HG02763 (cell line): ENCODE measurements at regions not wholly inside any gene's neighbourhood (a gene's known extent, or its start where the extent isn't known, plus 50 kb on each side); places are given as distances from the start of the nearest gene placed in this dataset.
"Not testable (repeated sequence)": the region's sequence is repeated elsewhere in the genome, so short reads cannot be mapped to it uniquely, and the experiment has no call there.

Source experiments
- ATAC-seq: cut with Tn5 transposase; IDR thresholded peaks from one replicate; pipeline ENCODE4 v1.9.1; 2021; ENCODE audit warnings: mild to moderate bottlenecking, moderate library complexity; ENCODE audit not compliant: unreplicated experiment

- ATAC-seq, result not testable (repeated sequence)
Observed at GRCh38 chr22:49698616-49699015, 129.1 kb downstream of the BRD1 start.

GRCh38 chr22:49697047-49697446 lies 130.6 kb downstream of the BRD1 start:
- no peak for ATAC-seq

- no peak for ATAC-seq
Observed at GRCh38 chr22:49694462-49695260, 133.0 kb downstream of the BRD1 start.

- ATAC-seq, result no peak
Observed at GRCh38 chr22:49693848-49694247, 133.8 kb downstream of the BRD1 start.

- no peak for ATAC-seq
Observed at GRCh38 chr22:49693416-49693815, 134.3 kb downstream of the BRD1 start.

GRCh38 chr22:49692499-49693225 lies 135.0 kb downstream of the BRD1 start:
- ATAC-seq, result no peak

- no peak for ATAC-seq
Observed at GRCh38 chr22:49691256-49691655, 136.4 kb downstream of the BRD1 start.

GRCh38 chr22:49690454-49690853 lies 137.2 kb downstream of the BRD1 start:
- ATAC-seq, result no peak

GRCh38 chr22:49689858-49690257 lies 137.8 kb downstream of the BRD1 start:
- no peak for ATAC-seq

- ATAC-seq, result no peak
Observed at GRCh38 chr22:49689255-49689770, 138.4 kb downstream of the BRD1 start.

GRCh38 chr22:49688516-49689254 lies 139.0 kb downstream of the BRD1 start:
- no peak for ATAC-seq

- no peak for ATAC-seq
Observed at GRCh38 chr22:49687786-49688515, 139.7 kb downstream of the BRD1 start.

- no peak for ATAC-seq
Observed at GRCh38 chr22:49687333-49687732, 140.3 kb downstream of the BRD1 start.

- no peak for ATAC-seq
Observed at GRCh38 chr22:49686495-49687219, 141.0 kb downstream of the BRD1 start.

GRCh38 chr22:49685686-49686085 lies 142.0 kb downstream of the BRD1 start:
- ATAC-seq, result no peak

GRCh38 chr22:49685116-49685515 lies 142.6 kb downstream of the BRD1 start:
- ATAC-seq, result no peak

- no peak for ATAC-seq
Observed at GRCh38 chr22:49683032-49683431, 144.6 kb downstream of the BRD1 start.

- not testable (repeated sequence) for ATAC-seq
Observed at GRCh38 chr22:49680819-49681218, 146.9 kb downstream of the BRD1 start.

- ATAC-seq, result no peak
Observed at GRCh38 chr22:49678842-49679170, 148.9 kb downstream of the BRD1 start.
